Ovary (tissue), 7 donors: ENCODE measurements at regions not wholly inside any gene's neighbourhood (a gene's known extent, or its start where the extent isn't known, plus 50 kb on each side); places are given as distances from the start of the nearest gene placed in this dataset.
"Not testable (repeated sequence)": the region's sequence is repeated elsewhere in the genome, so short reads cannot be mapped to it uniquely, and the experiment has no call there.

Source experiments
- DNase-seq, 5 donors: peaks; one replicate each; pipeline ENCODE4 v3.0.0-alpha.2; 2019 to 2020
- H3K27ac ChIP-seq, 2 donors: fragments of 200-600 bp; one replicate each; pipeline versions ENCODE4 v1.5.1 to v1.8.0; 2019 to 2022
- H3K27me3 ChIP-seq: fragments of 200-600 bp; one replicate; pipeline ENCODE4 v1.8.0; 2022
- H3K36me3 ChIP-seq: fragments of 200-600 bp; sonication (generic); one replicate; pipeline ENCODE4 v1.5.1; 2019
- H3K4me1 ChIP-seq: one replicate; pipeline ENCODE4 v1.8.1; 2013; ENCODE audit warnings: mild to moderate bottlenecking, moderate library complexity; ENCODE audit not compliant: insufficient read depth
- H3K4me3 ChIP-seq: fragments of 200-600 bp; sonication (generic); one replicate; pipeline ENCODE4 v1.5.1; 2017
- H3K9me3 ChIP-seq, 2 donors: fragments of 200-600 bp in 1 of 2; sonication (generic) in 1 of 2; one replicate each; pipeline versions ENCODE4 v1.5.1 to v1.8.1; 2013 to 2019; ENCODE audit warnings: mild to moderate bottlenecking in 1 of 2, moderate library complexity in 1 of 2
- CTCF ChIP-seq, 3 donors: fragments of 450-650 bp in 2 of 3; fragments of 200-600 bp in 1 of 3; IDR thresholded peaks; one replicate each; pipeline versions ENCODE4 v1.5.1 to v1.8.0; 2016 to 2022; ENCODE audit warnings: antibody characterized with exemption in 3 of 3, mild to moderate bottlenecking in 1 of 3
- EP300 ChIP-seq: sonication (generic); formaldehyde crosslinking; IDR thresholded peaks from one replicate; pipeline ENCODE4 v1.6.1; 2017; ENCODE audit warnings: antibody characterized with exemption
- POLR2A ChIP-seq: fragments of 450-650 bp; IDR thresholded peaks from one replicate; pipeline ENCODE4 v1.6.1; 2017; ENCODE audit warnings: antibody characterized with exemption, mild to moderate bottlenecking, moderate library complexity
- WGBS, 3 donors: extraction: QIAGEN DNeasy Blood & Tissue Kit in 1 of 3; methylation state at CpG; one replicate each; pipeline versions ENCODE4 v1.1.5 to v1.1.7; 2013 to 2017; 5-methylcytosine and 5-hydroxymethylcytosine counted together
- intact Hi-C, 4 donors: fragments of 100-400 bp; cut with DNase I; formaldehyde crosslinking; loops; one replicate each; pipeline versions ENCODE4 v1.11.0 to v1.15.1; 2022 to 2023
- donor health status: DM: no; HTN: no; CAD: no; lungs with moderate emphysema.
- donor health status: DM: no; HTN: no; CAD: no.
- donor health status: Bipolar disorder and iron deficiency.
- donor health status: DM: no; HTN: no; CAD: no.
- donor health status: DM: yes; HTN: yes; CAD: no.

- Histone ChIP-seq H3K4me3 (no peak overlapping the region), H3K9me3 (no peaks in the 10 kb centered on the region), H3K27ac (no peak overlapping the region), H3K36me3 (no peaks in the 10 kb centered on the region), H3K27me3 (no peaks in the 10 kb centered on the region), H3K4me1 (peaks cover 1% of the 10 kb centered on the region)
- TF ChIP-seq CTCF (IDR thresholded peaks at IDR 0.05) (no peak), POLR2A (no peak), EP300 (no peak)
- intact Hi-C loops: no loop called here
- 94 to 97% (median 95%) methylated on average over 5 of the region's 5 CpGs for WGBS, 3 donors
- no peak for DNase-seq
These were observed 465.4 kb downstream of the SETD4 start for GRCh38 chr21:35594905-35595304.

- H3K4me1 ChIP-seq: peaks cover 1% of the 10 kb centered on the region
- no peaks in the 10 kb centered on the region for H3K27me3 ChIP-seq
- intact Hi-C loops: no loop called here
- no peaks in the 10 kb centered on the region for H3K36me3 ChIP-seq
- no peaks in the 10 kb centered on the region for H3K9me3 ChIP-seq
- H3K4me3 ChIP-seq: no peak overlapping the region
- no peak overlapping the region for H3K27ac ChIP-seq
- no peak for DNase-seq
- TF ChIP-seq CTCF (IDR thresholded peaks at IDR 0.05) (no peak), POLR2A (no peak), EP300 (no peak)
- 23 to 29% (median 28%) methylated on average over 5 of the region's 5 CpGs for WGBS, 3 donors
These were observed 467.3 kb downstream of the SETD4 start for GRCh38 chr21:35593000-35593502.

GRCh38 chr21:35590284-35590683 is 470.0 kb downstream of the SETD4 start:
- DNase-seq, intact Hi-C loops, H3K4me1 ChIP-seq, H3K27me3 ChIP-seq, H3K36me3 ChIP-seq, H3K27ac ChIP-seq, H3K4me3 ChIP-seq, H3K9me3 ChIP-seq: not testable (repeated sequence)
- WGBS, 3 donors: 86 to 93% (median 89%) methylated on average over 3 of the region's 3 CpGs

DNA sequence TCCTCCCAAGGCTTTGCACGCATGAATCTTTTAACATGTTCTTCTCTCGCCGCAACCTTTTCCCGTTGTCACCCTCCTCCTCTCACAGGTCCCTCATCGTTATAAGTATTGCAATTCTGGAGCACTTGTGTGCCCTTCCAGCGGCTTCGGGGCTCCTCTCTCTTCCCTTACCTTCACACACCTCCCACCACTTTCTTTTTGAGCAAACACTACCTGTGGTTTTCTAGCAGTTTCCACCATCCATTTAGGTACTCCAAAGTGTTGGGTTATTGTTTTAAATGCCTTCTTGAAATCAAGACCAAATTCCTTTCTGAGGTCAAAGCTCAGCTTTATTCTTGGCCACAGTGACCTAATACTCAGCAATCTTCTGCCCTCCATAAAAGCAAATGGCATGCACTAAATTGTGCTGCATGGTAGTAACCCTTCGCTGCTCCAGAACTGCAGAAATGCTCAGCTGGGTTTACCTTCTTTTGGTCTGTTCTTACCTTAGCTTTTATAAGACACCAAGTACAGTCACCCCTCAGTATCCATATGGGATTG is 472.4 kb downstream of the SETD4 start:
- H3K4me1 ChIP-seq: peaks cover 1% of the 10 kb centered on the region
- H3K9me3 ChIP-seq: no peaks in the 10 kb centered on the region
- H3K36me3 ChIP-seq: no peaks in the 10 kb centered on the region
- H3K4me3 ChIP-seq: no peak overlapping the region
- WGBS, 3 donors: 94 to 97% (median 97%) methylated on average over 8 of the region's 8 CpGs
- TF ChIP-seq POLR2A (no peak), CTCF (IDR thresholded peaks at IDR 0.05) (no peak), EP300 (no peak)
- H3K27ac ChIP-seq: no peak overlapping the region
- no peaks in the 10 kb centered on the region for H3K27me3 ChIP-seq
- intact Hi-C loops: no loop called here
- no peak for DNase-seq

DNA sequence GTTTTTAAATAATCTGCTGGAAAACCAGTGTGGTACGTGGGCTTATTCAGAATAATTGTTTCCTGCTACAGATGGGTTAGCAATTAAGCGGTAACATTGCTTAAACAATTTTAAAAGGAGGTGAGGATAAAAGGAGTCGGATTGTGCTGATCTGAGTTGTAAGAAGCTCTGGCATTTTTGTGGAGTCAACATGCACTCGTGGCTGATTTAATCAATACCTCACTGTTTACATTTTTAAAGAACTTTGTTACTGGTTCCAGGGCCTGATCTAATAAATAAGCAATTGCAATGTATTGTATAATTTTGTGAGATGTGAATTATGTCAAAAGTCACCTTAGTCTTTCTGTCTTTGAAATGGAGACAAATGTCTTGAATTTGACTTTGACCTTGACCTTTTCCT is 474.0 kb downstream of the SETD4 start:
- Histone ChIP-seq H3K4me1 (no peaks in the 10 kb centered on the region), H3K27me3 (no peaks in the 10 kb centered on the region), H3K4me3 (no peak overlapping the region), H3K36me3 (no peaks in the 10 kb centered on the region), H3K27ac (no peak overlapping the region), H3K9me3 (no peaks in the 10 kb centered on the region)
- TF ChIP-seq EP300: no peak
- TF ChIP-seq POLR2A: no peak
- TF ChIP-seq CTCF (IDR thresholded peaks at IDR 0.05): no peak
- intact Hi-C loops: no loop called here
- DNase-seq: no peak
- 28 to 61% (median 41%) methylated on average over 4 of the region's 4 CpGs for WGBS, 3 donors
